ENCODE measurements at regions not wholly inside any gene's neighbourhood (a gene's known extent, or its start where the extent isn't known, plus 50 kb on each side); places are given as distances from the start of the nearest gene placed in this dataset. TPM values are rescaled to one million over a fixed set of nuclear protein-coding genes. Genes with fewer than 3 reads are reported as not detected.

DNA sequence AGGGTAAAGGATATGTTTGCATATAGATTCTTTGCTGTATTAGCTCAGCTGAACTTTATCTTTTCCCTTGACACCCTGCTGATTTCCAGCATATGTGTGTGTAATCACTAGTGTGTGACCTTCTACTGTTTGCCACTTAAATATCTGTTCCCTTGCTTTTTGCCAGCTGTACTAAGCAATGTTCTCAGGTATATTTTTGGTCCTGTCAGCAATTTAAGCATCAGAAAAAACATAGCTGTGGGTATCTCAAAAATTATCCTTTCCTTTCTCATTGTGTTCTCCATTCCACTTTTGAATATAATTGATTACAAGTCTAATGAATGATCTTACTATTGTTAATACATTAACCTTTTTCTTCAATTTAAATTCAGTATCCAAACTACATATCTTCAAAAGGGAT is 59.2 kb upstream of the CDH10 start (continued):
- TF ChIP-seq SAP30 (IDR thresholded peaks at IDR 0.05; ENCODE audit: insufficient read depth, insufficient replicate concordance, low read length) (no peak), RNF2 (IDR thresholded peaks at IDR 0.05; ENCODE audit: borderline replicate concordance, low read depth, low read length, missing control alignments, poor library complexity, severe bottlenecking) (no peak), TEAD4 (IDR thresholded peaks at IDR 0.05; ENCODE audit: low read depth, low read length) (no peak), YY1 (IDR thresholded peaks at IDR 0.05; ENCODE audit: low read depth, low read length) (no peak)

Small RNA genes lying in the stretch of these regions (small RNA-seq; reads per million reads assigned to genes)
- not detected for gene AC022140.2 (ENCODE audit: insufficient read depth)
- not detected for gene AC106754.2 (ENCODE audit: insufficient read depth)
- not detected for gene BTG4P1 (ENCODE audit: insufficient read depth)
- not detected for gene RF00019 (ENCODE audit: insufficient read depth)
- not detected for gene RF00070 (ENCODE audit: insufficient read depth)
- not detected for gene RNU6-374P (ENCODE audit: insufficient read depth)

All from H1 (cell line).